22Rv1 (cell line): ENCODE measurements at regions not wholly inside any gene's neighbourhood (a gene's known extent, or its start where the extent isn't known, plus 50 kb on each side); places are given as distances from the start of the nearest gene placed in this dataset.

Experiments used
- CTCF ChIP-seq: fragments of 450-650 bp; IDR thresholded peaks from 2 replicates; pipeline ENCODE4 v1.5.1; 2017; ENCODE audit warnings: mild to moderate bottlenecking
- ZFX ChIP-seq: fragments of 450-650 bp; IDR thresholded peaks from 2 replicates; pipeline ENCODE4 v1.6.1; 2017; ENCODE audit warnings: antibody characterized with exemption, borderline replicate concordance

DNA sequence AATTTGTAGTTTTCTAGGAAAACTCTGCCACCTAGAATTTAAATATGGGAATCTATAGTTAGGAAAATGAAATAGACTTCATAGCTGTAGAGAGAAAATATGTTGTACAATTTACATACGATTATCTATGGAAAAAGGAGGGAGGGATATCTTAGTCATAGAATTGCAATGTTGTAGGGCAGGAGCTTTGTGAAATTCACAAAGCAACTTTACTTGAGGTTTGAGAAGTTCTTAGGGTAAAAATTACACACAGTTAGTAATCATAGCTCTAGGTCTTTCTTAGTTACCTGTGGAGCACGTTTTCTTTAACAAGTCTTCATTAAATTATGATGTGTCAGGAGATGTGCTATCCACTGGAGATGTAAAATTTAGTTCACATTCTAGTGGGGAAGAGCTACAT, 61.4 kb upstream of the DBX2 start:
- TF ChIP-seq CTCF (no peak), ZFX (no peak)
